IMR-90 (cell line): ENCODE measurements at regions not wholly inside any gene's neighbourhood (a gene's known extent, or its start where the extent isn't known, plus 50 kb on each side); places are given as distances from the start of the nearest gene placed in this dataset.

Source experiments
- ATAC-seq: fragments of 200-7000 bp; cut with Tn5 transposase; 2 replicates; pipeline ENCODE4 v1.9.1; 2020; ENCODE audit warnings: low read depth, mild to moderate bottlenecking, moderate library complexity
- BruUV-seq: library from RNA; stranded (reverse); fragments of 400-500 nt; replicated peaks from 2 replicates; lab custom pipeline; 2021; lab: Mats Ljungman, UMichigan
- CTCF ChIA-PET: fragments of 300-600 bp; formaldehyde crosslinking; extraction: SDS; loops from one replicate; lab custom pipeline; 2021; ENCODE audit warnings: antibody characterized with exemption; lab: Yijun Ruan, JAX
- POLR2A ChIA-PET: fragments of 300-600 bp; sonication (Branson Sonifier 250); formaldehyde crosslinking; loops from one replicate; lab custom pipeline; 2022; ENCODE audit warnings: antibody characterized with exemption; ENCODE audit not compliant: unreplicated experiment; lab: Charles Lee
- DNase-seq: peaks from one replicate; pipeline ENCODE4 v3.0.0; 2013
- H2AFZ ChIP-seq: replicated peaks from 2 replicates; pipeline ENCODE3; 2013; ENCODE audit warnings: low read length, mild to moderate bottlenecking; ENCODE audit not compliant: poor library complexity
- H2AK5ac ChIP-seq: 2 replicates; pipeline ENCODE4 v1.6.1; 2013; ENCODE audit warnings: low read depth, low read length, inconsistent platforms
- H2AK9ac ChIP-seq: replicated peaks from 2 replicates; pipeline ENCODE3; 2013; ENCODE audit warnings: mild to moderate bottlenecking, low read depth, low read length, moderate library complexity; ENCODE audit not compliant: poor library complexity
- H2BK120ac ChIP-seq: 2 replicates; pipeline ENCODE4 v1.6.1; 2013; ENCODE audit warnings: low read depth, low read length, inconsistent platforms
- H2BK15ac ChIP-seq: 3 replicates; pipeline ENCODE4 v1.6.1; 2013; ENCODE audit warnings: low read depth, low read length, inconsistent platforms
- H2BK20ac ChIP-seq: 2 replicates; pipeline ENCODE4 v1.6.1; 2013; ENCODE audit warnings: low read depth, mild to moderate bottlenecking, inconsistent platforms, low read length, moderate library complexity
- H2BK5ac ChIP-seq: 2 replicates; pipeline ENCODE4 v1.6.1; 2013; ENCODE audit warnings: mild to moderate bottlenecking, low read depth, low read length, inconsistent platforms; ENCODE audit not compliant: poor library complexity, severe bottlenecking
- H3K14ac ChIP-seq: replicated peaks from 2 replicates; pipeline ENCODE4 v1.6.1; 2013; ENCODE audit warnings: low read depth, low read length, inconsistent platforms
- H3K18ac ChIP-seq: 2 replicates; pipeline ENCODE4 v1.6.1; 2013; ENCODE audit warnings: low read depth, low read length, control low read depth
- H3K23ac ChIP-seq: 2 replicates; pipeline ENCODE4 v1.6.1; 2013; ENCODE audit warnings: low read depth, low read length, inconsistent platforms
- H3K27ac ChIP-seq: 2 replicates; pipeline ENCODE4 v1.5.1; 2013; ENCODE audit warnings: mild to moderate bottlenecking, control low read depth, low read length; ENCODE audit not compliant: insufficient read depth
- H3K27me3 ChIP-seq: 2 replicates; pipeline ENCODE4 v1.6.1; 2013; ENCODE audit warnings: low read length; ENCODE audit not compliant: control insufficient read depth, insufficient read depth
- H3K36me3 ChIP-seq: 2 replicates; pipeline ENCODE4 v1.6.1; 2013; ENCODE audit warnings: low read length, mixed read lengths; ENCODE audit not compliant: control insufficient read depth, insufficient read depth
- H3K4ac ChIP-seq: 2 replicates; pipeline ENCODE4 v1.6.1; 2013; ENCODE audit warnings: low read depth, low read length, inconsistent platforms
- H3K4me1 ChIP-seq: 2 replicates; pipeline ENCODE4 v1.6.1; 2013; ENCODE audit warnings: low read length, mixed read lengths; ENCODE audit not compliant: control insufficient read depth, insufficient read depth
- H3K4me2 ChIP-seq: 2 replicates; pipeline ENCODE4 v1.6.1; 2013; ENCODE audit warnings: low read depth, mild to moderate bottlenecking, control low read depth, low read length, moderate library complexity
- H3K4me3 ChIP-seq: 2 replicates; pipeline ENCODE4 v1.5.1; 2013; ENCODE audit warnings: low read depth, mild to moderate bottlenecking, control low read depth, low read length, moderate library complexity; ENCODE audit not compliant: insufficient read depth
- H3K56ac ChIP-seq: 2 replicates; pipeline ENCODE4 v1.6.1; 2013; ENCODE audit warnings: low read length, inconsistent platforms; ENCODE audit not compliant: insufficient read depth; ENCODE audit errors: extremely low read depth
- H3K79me1 ChIP-seq, 2 experiments: 2 replicates each; pipeline ENCODE4 v1.6.1; 2013; ENCODE audit warnings: low read length in 2 of 2, inconsistent platforms in 1 of 2, low read depth in 1 of 2
- H3K9ac ChIP-seq: 2 replicates; pipeline ENCODE4 v1.6.1; 2013; ENCODE audit warnings: low read depth, low read length, control low read depth
- H3K9me1 ChIP-seq: 2 replicates; pipeline ENCODE4 v1.6.1; 2013; ENCODE audit warnings: low read length, inconsistent platforms; ENCODE audit not compliant: insufficient read depth
- H3K9me3 ChIP-seq: 2 replicates; pipeline ENCODE4 v1.6.1; 2013; ENCODE audit warnings: low read length; ENCODE audit not compliant: control insufficient read depth, insufficient read depth
- H4K20me1 ChIP-seq: 2 replicates; pipeline ENCODE4 v1.6.1; 2013; ENCODE audit warnings: low read length, inconsistent platforms; ENCODE audit not compliant: insufficient read depth
- H4K5ac ChIP-seq: 2 replicates; pipeline ENCODE4 v1.6.1; 2013; ENCODE audit warnings: mild to moderate bottlenecking, low read depth, low read length, control low read depth
- H4K8ac ChIP-seq, 2 experiments: 2 replicates each; pipeline ENCODE4 v1.6.1; 2013; ENCODE audit warnings: low read depth in 2 of 2, low read length in 2 of 2, control low read depth in 1 of 2, inconsistent platforms in 1 of 2
- H4K91ac ChIP-seq: 2 replicates; pipeline ENCODE4 v1.6.1; 2013; ENCODE audit warnings: low read depth, low read length, inconsistent platforms; ENCODE audit not compliant: insufficient read depth
- BHLHE40 ChIP-seq: fragments of 150-350 bp; IDR thresholded peaks from 2 replicates; pipeline ENCODE4 v1.6.1; 2016; ENCODE audit warnings: mild to moderate bottlenecking, low read depth, low read length
- CEBPB ChIP-seq: IDR thresholded peaks from 2 replicates; pipeline ENCODE4 v1.6.1; 2012; ENCODE audit warnings: low read depth, low read length, improper control_type of control experiment
- CHD1 ChIP-seq: IDR thresholded peaks from 2 replicates; pipeline ENCODE4 v1.6.1; 2012; ENCODE audit warnings: low read depth, low read length, improper control_type of control experiment
- CTCF ChIP-seq: conservative IDR thresholded peaks from 2 replicates; pipeline ENCODE4 v1.5.1; 2012; ENCODE audit warnings: mild to moderate bottlenecking, low read depth, low read length, improper control_type of control experiment
- MAFK ChIP-seq: IDR thresholded peaks from 2 replicates; pipeline ENCODE4 v1.6.1; 2012; ENCODE audit warnings: low read depth, low read length, improper control_type of control experiment
- MAZ ChIP-seq: IDR thresholded peaks from 2 replicates; pipeline ENCODE4 v1.6.1; 2012; ENCODE audit warnings: low read depth, mild to moderate bottlenecking, low read length, improper control_type of control experiment, moderate library complexity, borderline replicate concordance
- MXI1 ChIP-seq: IDR thresholded peaks from 2 replicates; pipeline ENCODE4 v1.6.1; 2012; ENCODE audit warnings: low read depth, mild to moderate bottlenecking, low read length, moderate library complexity, borderline replicate concordance
- NFE2L2 ChIP-seq: fragments of 150-350 bp; IDR thresholded peaks from 2 replicates; pipeline ENCODE4 v1.6.1; 2016; ENCODE audit warnings: low read depth, mild to moderate bottlenecking, low read length
- POLR2A ChIP-seq: IDR thresholded peaks from 2 replicates; pipeline ENCODE4 v1.6.1; 2012; ENCODE audit warnings: mild to moderate bottlenecking, low read depth, low read length
- RCOR1 ChIP-seq: IDR thresholded peaks from 2 replicates; pipeline ENCODE4 v1.6.1; 2012; ENCODE audit warnings: mild to moderate bottlenecking, low read length, improper control_type of control experiment; ENCODE audit not compliant: insufficient replicate concordance
- RFX5 ChIP-seq: IDR thresholded peaks from 2 replicates; pipeline ENCODE4 v1.8.0; 2012; ENCODE audit warnings: low read depth, mild to moderate bottlenecking, low read length, moderate library complexity
- SMC3 ChIP-seq: fragments of 150-350 bp; IDR thresholded peaks from 2 replicates; pipeline ENCODE4 v1.6.1; 2016; ENCODE audit warnings: low read depth, mild to moderate bottlenecking, antibody characterized with exemption, low read length, moderate library complexity
- WGBS, 2 experiments: methylation state at CpG; one replicate each; pipeline versions ENCODE4 v1.1.5 to v1.1.7; 2013; ENCODE audit warnings: missing lambda C conversion rate in 2 of 2; ENCODE audit not compliant: insufficient read length in 1 of 2; ENCODE audit errors: extremely low coverage in 2 of 2; 5-methylcytosine and 5-hydroxymethylcytosine counted together
- dilution Hi-C: fragments of 300-500 bp; cut with HindIII; formaldehyde crosslinking; loops from one replicate; pipeline ENCODE4 v1.14.3; 2018; ENCODE audit warnings: low sequenced_read_pairs; ENCODE audit not compliant: unreplicated experiment
- in situ Hi-C: fragments of 300-500 bp; cut with MboI; formaldehyde crosslinking; loops from 3 replicates; pipeline ENCODE4 v1.14.3; 2019; ENCODE audit warnings: low sequenced_read_pairs, inconsistent platforms, mixed read lengths
- intact Hi-C: fragments of 100-400 bp; cut with micrococcal nuclease; formaldehyde crosslinking; loops from 2 replicates; pipeline ENCODE4 v1.10.0; 2022
- TF ChIP-seq, protein P1 (sequence below): fragments of 150-350 bp; IDR thresholded peaks from 2 replicates; pipeline ENCODE4 v1.6.1; 2017; ENCODE audit warnings: mild to moderate bottlenecking, antibody characterized with exemption, low read length, low read depth
- TF ChIP-seq, protein P2 (sequence below): fragments of 150-350 bp; IDR thresholded peaks from 2 replicates; pipeline ENCODE4 v1.6.1; 2016; ENCODE audit warnings: low read depth, mild to moderate bottlenecking, low read length, moderate library complexity, borderline replicate concordance

GRCh38 chr17:79504181-79504605 is 106.7 kb downstream of the RBFOX3 start:
- no peaks in the 10 kb centered on the region for H3K4me1 ChIP-seq
- H2BK120ac ChIP-seq: no peak overlapping the region
- dilution Hi-C loops: no loop called here
- H3K4ac ChIP-seq: no peak overlapping the region
- ChIA-PET POLR2A (no interaction called here), CTCF (no interaction called here)
- 53% methylated on average over 6 of the region's 13 CpGs; no CpG with 5 or more reads in 1 of the 2 experiments for WGBS, 2 experiments
- H2AFZ ChIP-seq: no peak overlapping the region
- BruUV-seq: no TSS peak
- no peak overlapping the region for H2AK9ac ChIP-seq
- ATAC-seq (no peak), DNase-seq (no peak)
- H3K18ac ChIP-seq: no peak overlapping the region
- no peak overlapping the region for H2BK5ac ChIP-seq
- H4K5ac ChIP-seq: no peak overlapping the region
- H4K91ac ChIP-seq: no peak overlapping the region
- H3K9me1 ChIP-seq: no peaks in the 10 kb centered on the region
- H2BK20ac ChIP-seq: no peak overlapping the region
- no peak overlapping the region for H3K56ac ChIP-seq
- no peak overlapping the region for H3K4me3 ChIP-seq
- H3K27me3 ChIP-seq: no peaks in the 10 kb centered on the region
- no peaks in the 10 kb centered on the region for H3K79me1 ChIP-seq
- no peak overlapping the region for H2AK5ac ChIP-seq
- no peak overlapping the region for H3K27ac ChIP-seq
- no peak overlapping the region for H3K14ac ChIP-seq
- H3K9me3 ChIP-seq: peaks cover 10% of the 10 kb centered on the region; the same call in 1 of the 2 replicates
- no peaks in the 10 kb centered on the region for H4K20me1 ChIP-seq
- H2BK15ac ChIP-seq: no peak overlapping the region
- intact Hi-C loops: no loop called here
- H3K9ac ChIP-seq: no peak overlapping the region
- no peak overlapping the region for H3K23ac ChIP-seq
- no peak for TF ChIP-seq CTCF
- no peak for TF ChIP-seq NFE2L2
- TF ChIP-seq CEBPB: no peak
- no peak for TF ChIP-seq BHLHE40
- no peak for TF ChIP-seq MAFK
- TF ChIP-seq RCOR1: no peak
- TF ChIP-seq SMC3: no peak
- no peak for TF ChIP-seq MXI1
- no peak for TF ChIP-seq RFX5
- TF ChIP-seq MAZ: no peak
- TF ChIP-seq, protein P1, sequence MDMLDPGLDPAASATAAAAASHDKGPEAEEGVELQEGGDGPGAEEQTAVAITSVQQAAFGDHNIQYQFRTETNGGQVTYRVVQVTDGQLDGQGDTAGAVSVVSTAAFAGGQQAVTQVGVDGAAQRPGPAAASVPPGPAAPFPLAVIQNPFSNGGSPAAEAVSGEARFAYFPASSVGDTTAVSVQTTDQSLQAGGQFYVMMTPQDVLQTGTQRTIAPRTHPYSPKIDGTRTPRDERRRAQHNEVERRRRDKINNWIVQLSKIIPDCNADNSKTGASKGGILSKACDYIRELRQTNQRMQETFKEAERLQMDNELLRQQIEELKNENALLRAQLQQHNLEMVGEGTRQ: no peak
- TF ChIP-seq, protein P2, sequence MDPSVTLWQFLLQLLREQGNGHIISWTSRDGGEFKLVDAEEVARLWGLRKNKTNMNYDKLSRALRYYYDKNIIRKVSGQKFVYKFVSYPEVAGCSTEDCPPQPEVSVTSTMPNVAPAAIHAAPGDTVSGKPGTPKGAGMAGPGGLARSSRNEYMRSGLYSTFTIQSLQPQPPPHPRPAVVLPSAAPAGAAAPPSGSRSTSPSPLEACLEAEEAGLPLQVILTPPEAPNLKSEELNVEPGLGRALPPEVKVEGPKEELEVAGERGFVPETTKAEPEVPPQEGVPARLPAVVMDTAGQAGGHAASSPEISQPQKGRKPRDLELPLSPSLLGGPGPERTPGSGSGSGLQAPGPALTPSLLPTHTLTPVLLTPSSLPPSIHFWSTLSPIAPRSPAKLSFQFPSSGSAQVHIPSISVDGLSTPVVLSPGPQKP: no peak
- no peak for TF ChIP-seq CHD1
- TF ChIP-seq POLR2A: no peak
- H3K36me3 ChIP-seq: no peaks in the 10 kb centered on the region
- in situ Hi-C loops: no loop called here
- no peak overlapping the region for H4K8ac ChIP-seq
- H3K4me2 ChIP-seq: no peak overlapping the region
